CD4-positive, alpha-beta T cell treated with Interleukin-1 beta for 1 hour (primary cell): ENCODE measurements at regions not wholly inside any gene's neighbourhood (a gene's known extent, or its start where the extent isn't known, plus 50 kb on each side); places are given as distances from the start of the nearest gene placed in this dataset.

Experiments
- DNase-seq, 2 donors: peaks; one replicate each; pipeline ENCODE4 v3.0.0-alpha.2; 2020 to 2022

DNA sequence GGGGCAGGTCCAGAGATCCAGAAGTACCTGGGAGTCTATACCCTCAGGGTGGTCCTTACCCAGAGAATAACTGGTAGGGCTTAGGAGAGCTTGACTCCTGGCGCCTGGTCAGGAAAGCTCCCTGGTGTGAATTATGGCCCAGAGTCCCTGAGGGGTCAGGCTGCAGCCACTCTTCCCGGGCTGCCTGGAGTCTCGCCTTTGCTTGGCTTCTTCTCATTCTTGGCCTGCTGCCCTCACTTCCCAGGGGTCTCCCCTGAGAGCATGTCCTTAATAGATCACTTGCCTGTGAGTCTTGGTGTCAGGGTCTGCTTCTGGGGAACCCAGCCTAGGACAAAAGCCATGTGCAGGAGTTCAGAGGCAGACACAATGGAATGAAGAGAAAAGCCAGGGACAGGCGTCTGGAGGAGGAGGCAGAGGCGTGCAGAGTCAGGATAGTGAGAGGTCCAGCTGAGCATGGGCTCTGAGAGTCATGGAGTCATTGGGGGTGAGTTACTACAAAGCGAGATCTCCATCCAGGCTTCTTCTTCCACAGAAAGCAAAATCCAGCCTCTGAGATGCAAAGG, 212.3 kb downstream of the TFAP2C start:
- no peak for DNase-seq

DNA sequence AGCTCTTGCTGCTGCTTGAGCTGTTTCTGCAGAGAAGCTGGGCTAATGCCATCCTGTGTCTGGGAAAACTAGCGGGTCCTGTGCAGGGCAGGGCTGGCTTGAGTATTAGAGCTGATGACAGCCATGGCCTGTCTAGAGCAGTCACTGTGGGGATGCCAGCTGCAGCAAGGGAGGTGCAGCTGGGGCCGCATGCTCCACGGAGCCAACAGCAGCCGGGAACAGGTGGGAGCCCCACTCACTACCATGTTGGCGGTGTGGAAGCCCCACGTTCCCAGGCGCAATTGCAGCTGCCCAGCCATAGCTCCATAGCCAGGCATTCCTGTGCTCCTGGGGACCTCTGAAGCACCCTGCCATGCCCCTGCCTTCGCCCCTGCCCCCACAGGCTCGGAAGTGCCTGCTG, 212.9 kb downstream of the TFAP2C start:
- DNase-seq = no peak

DNA sequence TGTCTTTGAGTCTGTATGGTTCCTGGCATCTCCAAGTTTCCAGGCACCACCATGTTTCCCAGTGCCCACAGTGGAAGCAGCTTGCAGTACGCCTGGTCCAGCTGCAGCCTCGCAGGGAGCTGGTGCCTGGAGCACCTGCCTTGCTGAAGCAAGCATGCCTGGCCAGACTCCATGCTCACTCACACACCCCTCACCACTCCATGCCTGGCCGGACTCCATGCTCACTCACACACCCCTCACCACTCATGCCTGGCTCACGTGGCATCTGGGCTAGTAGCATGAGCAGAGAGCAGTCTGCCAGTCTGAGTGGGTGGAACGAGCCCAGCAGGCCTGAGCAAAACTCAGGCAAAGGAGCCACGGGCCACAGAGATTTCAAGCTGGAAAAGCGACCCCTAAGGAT, 214.3 kb downstream of the TFAP2C start:
- no peak for DNase-seq

DNA sequence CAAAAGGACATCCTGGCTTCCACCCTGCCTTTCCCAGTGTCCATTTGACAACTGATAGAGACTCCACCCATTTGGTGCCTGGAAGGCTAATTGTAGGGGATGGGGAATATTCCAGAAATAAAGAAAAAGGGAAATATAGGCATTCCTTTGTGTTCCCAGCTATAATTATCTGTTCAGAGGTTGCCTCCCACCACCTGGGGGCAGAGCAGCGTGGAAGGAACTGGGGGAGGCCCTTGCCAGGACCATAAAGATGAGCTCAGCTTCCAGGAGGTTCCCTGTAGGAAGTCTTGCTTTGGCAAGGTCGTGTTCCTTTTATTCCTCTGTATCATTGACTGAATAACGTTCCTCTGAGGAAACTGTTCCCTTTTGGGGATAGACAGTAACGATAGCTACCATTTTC, 214.7 kb downstream of the TFAP2C start:
- DNase-seq = no peak

DNA sequence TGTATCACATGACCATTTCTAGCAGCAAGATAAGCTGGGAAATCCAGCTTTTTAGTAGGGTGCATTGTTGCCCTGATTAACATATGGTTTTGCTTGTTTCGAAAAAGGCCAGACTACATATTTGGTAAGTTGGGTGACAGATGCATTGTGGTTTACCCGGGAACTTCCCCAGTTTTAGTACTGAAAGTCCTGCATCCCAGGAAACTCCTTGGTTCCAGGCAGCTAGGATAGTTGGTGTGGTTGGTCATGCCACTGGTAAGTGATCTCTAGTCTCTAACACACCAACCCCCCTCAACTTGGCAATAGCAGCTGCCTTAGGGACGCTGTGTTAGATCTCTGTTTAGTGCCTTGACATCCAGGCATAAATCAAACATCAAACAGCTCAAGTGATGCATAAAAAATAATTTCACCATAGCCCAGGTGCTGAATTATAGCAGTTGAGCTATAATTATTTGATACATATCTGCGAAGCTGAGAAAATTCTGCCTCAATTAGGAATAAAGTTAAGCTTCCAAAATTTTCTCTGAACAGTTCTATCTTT, 216.5 kb downstream of the TFAP2C start:
- DNase-seq = no peak

DNA sequence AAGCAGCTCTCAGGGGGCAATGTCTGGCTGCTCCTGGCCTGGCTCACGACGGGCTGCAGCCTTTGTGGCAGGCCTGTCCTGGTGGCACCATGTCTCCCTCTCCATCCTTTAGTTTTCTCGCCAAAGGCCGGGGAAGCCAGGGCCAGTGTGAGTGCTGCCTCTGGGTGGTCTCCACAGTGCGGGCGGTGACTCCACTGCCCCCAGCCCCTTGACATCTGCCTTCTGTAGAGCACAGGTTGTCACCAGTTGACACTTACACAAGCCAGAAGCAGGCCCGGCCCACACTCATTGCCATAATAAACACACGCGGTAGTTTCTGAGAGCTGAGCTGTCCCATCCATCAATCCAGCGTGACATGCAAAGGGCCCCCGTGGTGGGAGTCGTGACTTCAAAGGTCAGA, 219.5 kb downstream of the TFAP2C start:
- DNase-seq = no peak

DNA sequence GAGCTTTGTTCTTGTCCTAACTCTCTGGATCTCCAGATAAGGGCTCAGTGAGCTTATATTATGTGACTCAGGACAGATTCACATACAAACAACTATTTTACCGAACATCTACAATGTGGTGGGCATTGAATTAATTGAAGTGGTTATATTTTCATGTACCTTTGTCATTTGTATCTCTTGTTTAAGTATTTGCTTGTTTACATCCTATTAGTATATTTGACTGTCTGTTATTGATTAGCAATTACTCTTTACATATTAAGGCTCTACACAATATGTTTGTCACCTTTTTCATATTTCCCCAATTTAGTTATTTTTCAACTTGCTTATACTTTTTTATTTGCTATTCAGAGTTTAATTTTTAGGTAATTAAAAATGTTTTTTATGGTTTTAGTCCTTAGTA, 222.4 kb downstream of the TFAP2C start:
- no peak for DNase-seq

DNA sequence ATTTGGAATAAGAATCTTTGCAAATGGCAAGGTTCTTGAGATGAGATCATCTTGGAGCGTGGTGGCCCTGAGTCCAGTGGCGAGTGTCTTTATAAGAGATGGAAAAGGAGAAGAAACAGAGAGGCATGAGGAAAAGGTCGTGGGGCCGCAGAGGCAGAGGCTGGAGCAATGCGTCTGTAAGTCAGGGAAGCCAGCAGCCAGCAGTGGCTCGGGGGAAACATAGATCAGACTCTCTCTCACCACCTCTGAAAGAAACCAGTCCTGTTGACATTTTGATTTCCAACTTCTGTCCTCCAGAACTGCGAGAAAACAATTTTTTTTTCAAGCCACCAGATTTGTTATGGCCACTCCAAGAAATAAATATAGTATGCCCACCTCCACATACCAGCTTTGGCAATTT, 226.6 kb downstream of the TFAP2C start:
- no peak for DNase-seq

DNA sequence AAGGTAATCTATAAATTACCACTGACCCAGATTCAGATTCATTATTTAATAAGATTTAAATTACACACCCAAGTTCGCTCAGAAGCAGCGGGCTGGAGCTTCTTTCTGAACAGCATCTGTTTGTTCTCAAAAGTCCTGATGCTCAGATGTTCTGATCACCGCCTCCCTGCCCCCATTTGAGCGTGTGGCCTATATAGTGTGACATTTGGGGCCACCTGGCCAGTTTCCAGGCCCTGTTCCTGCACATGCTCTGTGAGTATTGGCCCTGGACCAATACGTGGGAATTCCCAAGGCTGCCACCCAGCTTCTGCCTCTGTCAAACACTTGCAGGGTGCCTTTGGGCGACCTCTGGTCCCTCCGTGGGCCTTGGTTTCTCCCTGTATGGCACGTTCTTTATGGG, 228.8 kb downstream of the TFAP2C start:
- DNase-seq = no peak

DNA sequence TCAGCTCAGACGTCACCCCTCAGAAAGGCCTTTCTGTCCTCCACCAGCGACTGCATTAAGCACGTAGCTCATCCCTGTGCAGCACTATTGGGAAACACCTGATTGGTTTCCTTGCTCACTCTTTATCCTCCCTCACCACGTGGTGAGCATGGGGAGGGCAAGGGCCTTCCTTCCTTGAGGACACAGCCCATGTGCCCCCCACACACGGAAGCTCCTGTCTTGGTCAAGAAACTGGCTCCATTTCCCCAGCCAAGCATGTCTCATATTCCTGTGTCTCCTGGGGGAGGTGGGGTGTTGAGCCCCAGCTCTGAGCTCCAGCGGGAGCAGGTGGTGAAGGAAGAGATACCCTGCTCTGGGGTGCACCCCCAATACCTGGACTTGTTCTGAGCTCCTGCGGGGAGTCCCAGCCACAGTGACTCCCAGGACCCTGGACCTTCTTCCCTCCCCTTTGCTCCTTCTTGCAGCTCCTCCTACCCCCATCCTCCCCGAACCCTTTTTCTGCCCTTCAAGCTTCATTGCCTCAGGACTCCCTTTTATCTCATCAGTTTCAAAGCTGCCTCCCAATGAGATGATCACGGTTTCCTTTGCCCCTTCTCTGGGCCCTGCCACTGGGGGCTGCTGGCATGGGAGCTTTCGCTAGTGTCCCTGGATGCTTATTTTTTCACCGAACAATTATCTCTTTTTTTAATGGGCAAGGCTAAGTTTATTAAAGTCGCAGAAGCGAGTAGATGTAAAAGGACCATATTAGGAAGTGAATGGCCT, 230.1 kb downstream of the TFAP2C start:
- DNase-seq = no peak

DNA sequence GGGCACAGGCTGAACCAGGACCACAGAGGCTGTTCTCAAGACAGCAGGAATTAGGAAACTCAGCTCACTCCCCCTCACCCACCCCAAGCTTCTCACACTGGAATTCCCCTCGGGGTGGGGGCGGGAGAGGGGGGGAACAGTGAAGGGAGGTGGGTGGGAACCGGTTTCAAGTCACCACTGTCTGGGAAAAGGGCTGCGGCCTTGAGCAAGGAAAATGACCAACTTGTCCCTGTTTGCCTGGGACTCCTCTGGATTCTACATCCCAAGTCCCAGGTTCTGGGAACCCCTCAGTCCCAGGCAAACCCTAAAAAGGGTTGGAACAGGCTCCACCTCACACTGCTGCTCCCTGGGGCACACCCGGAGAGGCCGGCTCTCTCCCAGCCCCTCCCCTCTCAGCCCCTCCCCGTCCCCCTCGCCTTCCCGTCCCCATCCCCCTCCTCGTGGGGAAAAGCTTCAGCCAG, 230.7 kb downstream of the TFAP2C start:
- DNase-seq = no peak

DNA sequence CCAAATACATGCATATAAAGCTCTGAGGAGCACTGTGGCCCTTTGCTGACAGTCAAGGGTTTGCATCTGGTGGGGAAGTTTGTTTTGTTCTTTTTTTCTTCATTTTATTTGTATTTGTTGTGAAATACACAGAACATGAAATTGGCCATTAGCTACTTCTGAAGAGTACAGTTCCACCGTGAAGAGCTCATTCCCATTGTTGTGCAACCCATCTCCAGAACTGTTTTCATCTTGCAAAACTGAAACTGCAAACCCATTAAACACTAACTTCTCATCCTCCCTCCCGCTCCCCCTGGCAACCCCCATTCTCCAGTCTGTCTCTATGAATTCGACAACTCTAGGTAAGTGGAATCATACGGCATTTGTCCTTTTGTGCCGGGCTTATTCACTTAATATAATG, 231.3 kb downstream of the TFAP2C start:
- no peak for DNase-seq

DNA sequence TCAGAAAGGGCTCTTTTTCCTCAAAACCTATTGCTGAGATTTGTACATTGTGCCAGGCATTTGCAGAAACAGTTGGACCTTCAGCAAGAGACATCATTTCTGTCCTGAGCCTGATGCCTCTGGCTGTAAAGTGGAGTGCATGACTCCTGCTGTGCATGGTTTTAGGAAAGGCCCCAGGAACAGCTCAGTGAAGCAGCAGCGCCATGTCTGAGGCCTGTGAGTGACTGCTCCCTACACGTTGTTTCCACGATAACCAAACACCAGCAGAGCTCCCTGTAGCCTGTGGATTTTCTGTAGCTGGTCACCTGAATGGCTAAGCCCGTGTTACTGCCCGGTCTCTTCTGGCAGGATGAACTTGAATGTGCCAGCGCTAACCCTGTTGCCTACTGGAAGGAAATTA, 232.5 kb downstream of the TFAP2C start:
- no peak for DNase-seq

DNA sequence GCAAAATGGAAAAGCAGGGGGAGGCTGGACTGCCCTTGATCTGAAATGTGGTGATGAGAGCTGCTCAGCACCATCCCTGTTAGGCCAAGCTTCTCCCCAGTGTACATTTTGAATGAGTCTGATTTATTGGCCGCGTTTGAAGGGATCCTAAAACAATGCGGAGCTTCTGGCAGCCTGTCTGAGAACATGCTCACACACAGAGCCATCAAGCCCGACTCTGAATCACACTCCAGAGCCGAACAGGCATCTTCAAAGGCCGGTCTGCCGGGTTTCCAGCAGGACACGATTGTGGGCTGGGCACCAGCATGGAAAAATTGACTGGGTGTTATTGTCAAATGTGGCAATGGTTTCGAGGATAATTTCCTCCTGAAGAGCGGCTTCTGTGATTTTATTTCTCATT, 235.9 kb downstream of the TFAP2C start:
- DNase-seq = no peak

DNA sequence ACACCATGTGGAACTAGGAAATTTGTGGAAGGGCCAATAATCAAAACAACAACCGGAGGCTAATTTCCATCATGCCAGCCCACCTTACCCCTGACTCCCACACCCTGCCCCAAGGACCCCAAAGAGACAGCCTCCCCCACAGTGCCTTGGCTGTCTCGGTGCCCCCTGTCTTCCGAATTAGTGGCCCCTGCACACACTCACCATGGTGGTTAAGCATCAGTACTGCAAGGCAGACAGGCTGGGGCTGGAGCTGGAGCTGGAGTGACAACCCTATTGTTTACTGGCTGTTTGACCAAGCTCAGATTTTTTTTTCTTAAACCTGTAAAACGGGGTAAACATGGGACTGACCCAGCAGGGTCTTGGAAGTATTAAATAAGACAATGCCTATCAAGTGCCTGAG, 238.0 kb downstream of the TFAP2C start:
- no peak for DNase-seq

DNA sequence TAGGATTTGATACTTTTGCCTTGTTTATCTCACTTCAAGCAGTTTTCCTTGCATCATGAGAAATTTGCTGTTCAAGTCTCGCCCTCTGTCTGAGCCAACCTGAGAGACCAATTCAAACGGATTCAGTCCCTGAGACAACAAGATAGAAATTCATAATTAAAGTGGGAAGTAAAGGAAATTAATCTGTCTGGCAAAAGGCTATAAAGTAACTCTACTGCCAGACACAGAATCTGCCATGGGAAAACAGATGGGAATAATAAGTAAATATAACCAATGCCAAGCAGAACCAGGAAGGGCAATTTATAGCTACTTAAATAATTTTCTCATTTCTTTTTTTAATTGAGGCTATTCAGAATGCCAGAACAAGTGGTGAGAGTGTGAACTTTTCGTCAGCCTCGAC, 239.6 kb downstream of the TFAP2C start:
- DNase-seq = no peak

DNA sequence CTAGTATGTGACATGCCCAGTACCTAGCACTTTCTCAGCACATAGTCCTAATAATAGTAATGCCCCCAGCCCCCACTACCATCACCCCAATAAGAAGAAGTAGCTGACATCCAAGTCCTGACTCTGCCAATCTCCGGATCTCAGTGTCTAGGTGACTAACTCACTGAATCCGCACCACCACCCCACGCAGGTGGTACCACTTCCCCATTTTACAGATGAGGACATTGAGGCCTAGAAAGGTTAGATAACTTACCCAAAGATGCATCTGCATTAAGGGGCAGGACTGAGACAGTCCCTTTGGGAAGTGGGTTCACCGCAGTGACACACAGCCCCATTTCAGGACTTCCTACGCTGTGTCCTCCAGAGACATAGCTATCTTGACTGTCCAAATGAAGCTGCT, 241.2 kb downstream of the TFAP2C start:
- no peak for DNase-seq

DNA sequence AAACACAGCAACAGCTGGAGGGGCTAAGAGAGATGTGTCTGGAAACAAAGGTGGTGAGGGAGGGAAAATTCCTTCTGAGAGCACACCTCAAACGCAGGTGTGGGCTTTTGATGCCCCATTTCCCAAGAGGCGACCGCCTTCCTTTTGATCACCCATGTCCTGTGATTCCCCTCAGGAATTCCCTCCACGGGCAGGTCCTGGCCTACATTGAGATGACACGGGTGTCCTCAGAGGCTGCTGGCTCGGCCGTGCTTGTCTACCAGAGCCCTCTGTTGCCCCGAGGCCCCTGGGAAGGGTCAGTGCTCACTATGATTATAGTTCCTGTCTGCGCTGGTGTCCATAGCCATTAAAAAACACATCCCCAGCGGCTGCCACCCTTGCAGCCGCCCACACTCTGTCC, 242.6 kb downstream of the TFAP2C start:
- DNase-seq = no peak

DNA sequence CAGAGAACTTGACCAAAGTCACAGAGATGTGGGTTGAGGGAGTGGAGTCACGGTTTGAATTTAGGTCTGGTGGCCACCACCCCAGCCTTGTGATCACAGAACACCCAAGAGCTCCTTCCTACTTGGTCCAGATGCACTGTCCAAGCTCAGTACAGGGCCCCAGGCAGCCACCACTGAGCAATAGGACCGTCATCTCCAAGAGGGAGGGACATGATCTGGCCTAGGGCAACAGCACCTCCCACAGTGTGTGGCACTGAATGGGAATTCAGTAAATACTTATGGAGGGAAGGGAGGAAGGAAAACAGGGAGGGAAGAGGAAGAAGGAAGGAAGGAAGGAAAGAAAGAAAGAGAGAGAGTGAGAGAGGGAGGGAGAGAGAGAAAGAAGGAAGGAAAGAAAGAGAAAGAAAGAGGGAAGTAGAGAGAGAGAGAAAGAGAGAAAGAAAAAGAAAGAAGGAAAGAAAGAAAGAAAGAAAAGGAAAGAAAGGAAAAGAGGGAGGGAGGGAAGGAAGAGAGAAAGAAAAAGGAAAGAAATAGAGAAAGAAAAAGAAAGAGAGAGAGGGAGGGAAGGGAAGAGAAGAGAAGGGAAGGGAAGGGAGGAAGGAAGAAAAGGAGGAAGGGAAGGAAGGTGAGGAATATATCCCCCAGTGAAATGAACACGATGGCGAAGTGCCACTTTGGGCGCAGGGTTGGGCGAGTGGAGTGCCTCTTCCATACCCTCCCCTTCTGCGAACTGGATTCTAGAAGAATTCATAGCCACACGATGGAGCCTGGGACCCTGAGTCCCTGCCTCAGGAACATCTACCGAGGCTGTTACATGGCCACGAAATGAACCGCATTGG, 243.7 kb downstream of the TFAP2C start:
- DNase-seq = no peak

DNA sequence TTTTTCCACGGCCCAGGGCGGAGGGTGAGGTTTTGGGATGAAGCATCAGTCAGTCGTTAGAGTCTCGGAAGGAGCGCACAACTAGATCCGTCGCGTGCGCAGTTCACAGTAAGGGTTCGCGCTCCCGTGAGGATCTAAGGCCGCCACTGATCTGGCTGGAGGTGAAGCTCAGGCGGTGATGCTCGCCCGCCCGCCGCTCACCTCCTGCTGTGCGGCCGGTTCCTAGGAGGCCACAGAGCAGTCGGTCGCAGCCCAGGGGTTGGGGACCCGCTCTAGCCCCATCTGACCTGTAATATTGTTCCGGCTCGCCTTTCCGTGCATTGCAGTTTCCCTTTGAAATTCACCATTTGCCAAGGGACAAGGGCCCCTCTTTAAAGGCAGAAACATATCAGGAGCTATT, 244.7 kb downstream of the TFAP2C start:
- no peak for DNase-seq

DNA sequence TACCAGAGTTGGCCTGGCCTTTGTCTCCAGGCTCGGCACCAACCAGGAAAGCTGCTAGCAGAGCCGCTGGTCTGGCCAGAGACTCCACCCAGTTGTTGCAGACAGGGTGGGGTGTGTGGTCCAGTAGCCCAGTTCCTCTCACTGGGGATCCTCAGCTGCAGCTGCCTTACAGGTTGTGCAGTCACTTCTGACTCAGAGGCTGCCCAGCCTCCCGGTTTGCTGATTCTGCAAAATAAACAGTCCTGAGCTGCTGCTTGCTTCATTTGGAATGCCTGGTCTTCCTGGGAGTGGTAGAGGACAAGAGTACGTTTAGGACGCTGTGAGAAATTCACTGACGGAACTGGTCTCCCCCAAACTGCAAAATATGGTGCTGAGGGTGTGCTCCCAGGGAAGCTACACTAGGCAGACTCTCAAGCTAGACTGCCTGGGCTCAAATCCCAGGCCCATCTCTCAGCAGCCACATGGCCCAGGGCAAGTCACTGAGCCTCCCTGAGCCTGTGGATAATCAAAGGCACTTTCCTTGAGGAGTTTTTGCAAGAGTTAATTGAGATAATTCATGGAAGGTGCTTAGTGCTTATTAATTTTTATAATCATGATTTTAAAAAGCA, 246.1 kb downstream of the TFAP2C start:
- DNase-seq = no peak

DNA sequence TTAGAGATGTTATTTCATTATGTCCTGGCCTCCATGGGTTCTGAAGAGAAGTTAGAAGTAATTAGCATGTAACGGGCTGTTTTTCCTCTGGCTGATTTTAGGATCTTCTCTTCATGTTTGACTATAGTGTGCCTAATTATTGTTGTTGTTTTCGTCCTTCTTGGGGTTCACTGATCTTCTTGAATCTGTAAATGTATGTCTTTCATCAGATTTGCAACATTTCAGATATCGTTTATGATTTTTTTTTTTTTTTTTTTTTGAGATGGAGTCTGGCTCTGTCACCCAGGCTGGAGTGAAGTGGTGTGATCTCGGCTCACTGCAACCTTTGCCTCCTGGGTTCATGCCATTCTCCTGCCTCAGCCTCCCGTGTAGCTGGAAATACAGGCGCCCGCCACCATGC, 246.7 kb downstream of the TFAP2C start:
- DNase-seq = no peak

DNA sequence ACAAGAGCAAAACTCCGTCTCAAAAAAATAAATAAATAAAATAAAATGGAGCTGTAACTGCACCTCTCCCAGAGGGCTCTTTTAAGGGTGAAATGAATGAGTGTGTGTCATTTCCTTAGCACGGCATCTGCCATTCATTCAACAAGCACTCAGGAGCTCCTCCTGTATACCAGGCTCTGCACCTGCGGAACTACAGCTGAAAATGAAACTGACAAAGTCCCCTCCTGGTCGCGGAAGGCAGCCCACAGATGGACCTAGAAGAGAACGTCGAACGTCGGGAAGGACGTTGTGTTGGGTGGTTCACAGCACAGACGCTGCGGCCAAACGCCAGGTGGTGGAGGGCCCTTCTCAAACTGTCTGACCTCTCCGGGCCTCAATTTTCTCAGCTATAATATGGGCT, 256.4 kb downstream of the TFAP2C start:
- DNase-seq = no peak
